Liver (tissue), 3 donors: ENCODE measurements at regions not wholly inside any gene's neighbourhood (a gene's known extent, or its start where the extent isn't known, plus 50 kb on each side); places are given as distances from the start of the nearest gene placed in this dataset.

Experiments used
- GABPA ChIP-seq, 2 donors: IDR thresholded peaks in 1 of 2; conservative IDR thresholded peaks in 1 of 2; 2 replicates each; pipeline ENCODE4 v1.6.1; 2016; ENCODE audit warnings: antibody characterized with exemption in 2 of 2, mild to moderate bottlenecking in 1 of 2, moderate library complexity in 1 of 2
- RAD21 ChIP-seq, 2 donors: IDR thresholded peaks; 2 replicates each; pipeline ENCODE4 v1.6.1; 2016; ENCODE audit warnings: antibody characterized with exemption in 2 of 2, mild to moderate bottlenecking in 2 of 2
- REST ChIP-seq: IDR thresholded peaks from 2 replicates; pipeline ENCODE4 v1.6.1; 2016; ENCODE audit warnings: antibody characterized with exemption, mild to moderate bottlenecking
- SP1 ChIP-seq: IDR thresholded peaks from 2 replicates; pipeline ENCODE4 v1.6.1; 2018; ENCODE audit warnings: antibody characterized with exemption, mild to moderate bottlenecking
- TAF1 ChIP-seq: conservative IDR thresholded peaks from 2 replicates; pipeline ENCODE4 v1.6.1; 2016; ENCODE audit warnings: antibody characterized with exemption, mild to moderate bottlenecking
- ZBTB33 ChIP-seq: IDR thresholded peaks from 2 replicates; pipeline ENCODE4 v1.6.1; 2016; ENCODE audit warnings: antibody characterized with exemption
- TF ChIP-seq, protein P1 (sequence below): fragments of 150-350 bp; IDR thresholded peaks from 2 replicates; pipeline ENCODE4 v1.5.1; 2017; ENCODE audit warnings: improper control_type of control experiment, low read depth, low read length; ENCODE audit not compliant: missing input control
- TF ChIP-seq, protein P2 (sequence below): IDR thresholded peaks from 2 replicates; pipeline ENCODE4 v1.6.1; 2016; ENCODE audit warnings: antibody characterized with exemption
- donor health status: healthy.
- donor health status: healthy.

DNA sequence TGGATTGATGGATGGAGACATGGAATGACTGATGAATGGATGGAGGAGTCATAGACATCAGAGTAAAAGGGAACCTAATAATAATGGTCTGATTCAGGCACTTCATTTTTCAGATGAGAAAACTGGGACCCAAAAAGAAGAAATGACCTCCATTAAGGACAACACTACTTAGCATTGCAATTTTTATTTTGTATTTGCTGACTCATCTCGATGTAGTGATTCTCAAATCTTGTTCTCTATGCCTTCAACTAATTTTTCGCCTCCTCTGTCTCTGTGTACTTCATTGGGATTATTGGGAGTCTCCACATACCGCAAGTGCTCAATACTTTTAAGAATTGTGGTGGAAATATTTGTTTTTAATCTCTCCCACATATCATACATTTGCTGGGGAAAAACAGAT, 446.2 kb upstream of the FSHR start:
- TF ChIP-seq, protein P1, sequence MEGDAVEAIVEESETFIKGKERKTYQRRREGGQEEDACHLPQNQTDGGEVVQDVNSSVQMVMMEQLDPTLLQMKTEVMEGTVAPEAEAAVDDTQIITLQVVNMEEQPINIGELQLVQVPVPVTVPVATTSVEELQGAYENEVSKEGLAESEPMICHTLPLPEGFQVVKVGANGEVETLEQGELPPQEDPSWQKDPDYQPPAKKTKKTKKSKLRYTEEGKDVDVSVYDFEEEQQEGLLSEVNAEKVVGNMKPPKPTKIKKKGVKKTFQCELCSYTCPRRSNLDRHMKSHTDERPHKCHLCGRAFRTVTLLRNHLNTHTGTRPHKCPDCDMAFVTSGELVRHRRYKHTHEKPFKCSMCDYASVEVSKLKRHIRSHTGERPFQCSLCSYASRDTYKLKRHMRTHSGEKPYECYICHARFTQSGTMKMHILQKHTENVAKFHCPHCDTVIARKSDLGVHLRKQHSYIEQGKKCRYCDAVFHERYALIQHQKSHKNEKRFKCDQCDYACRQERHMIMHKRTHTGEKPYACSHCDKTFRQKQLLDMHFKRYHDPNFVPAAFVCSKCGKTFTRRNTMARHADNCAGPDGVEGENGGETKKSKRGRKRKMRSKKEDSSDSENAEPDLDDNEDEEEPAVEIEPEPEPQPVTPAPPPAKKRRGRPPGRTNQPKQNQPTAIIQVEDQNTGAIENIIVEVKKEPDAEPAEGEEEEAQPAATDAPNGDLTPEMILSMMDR = no peak
- no peak for TF ChIP-seq RAD21 (IDR thresholded peaks at IDR 0.05)
- no peak for TF ChIP-seq TAF1
- no peak for TF ChIP-seq REST
- no peak for TF ChIP-seq GABPA (IDR thresholded peaks at IDR 0.05 in 1 of 2, conservative IDR thresholded peaks at IDR 0.05 in 1 of 2)
- TF ChIP-seq SP1 = no peak
- no peak for TF ChIP-seq ZBTB33
- TF ChIP-seq, protein P2, sequence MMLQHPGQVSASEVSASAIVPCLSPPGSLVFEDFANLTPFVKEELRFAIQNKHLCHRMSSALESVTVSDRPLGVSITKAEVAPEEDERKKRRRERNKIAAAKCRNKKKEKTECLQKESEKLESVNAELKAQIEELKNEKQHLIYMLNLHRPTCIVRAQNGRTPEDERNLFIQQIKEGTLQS = no peak
